ENCODE measurements at regions not wholly inside any gene's neighbourhood (a gene's known extent, or its start where the extent isn't known, plus 50 kb on each side); places are given as distances from the start of the nearest gene placed in this dataset.

GRCh38 chr20:51095633-51096521 is 73.0 kb upstream of the KCNG1 start:
- no peak for TF ChIP-seq CTCF (IDR thresholded peaks at IDR 0.05; ENCODE audit: insufficient read depth, low read length, poor library complexity, severe bottlenecking)
- TF ChIP-seq EZH2phosphoT487 (conservative IDR thresholded peaks at IDR 0.05; ENCODE audit: low read length), result no peak

All from SU-DHL-6 (cell line).